H1 (cell line): ENCODE measurements at regions not wholly inside any gene's neighbourhood (a gene's known extent, or its start where the extent isn't known, plus 50 kb on each side); places are given as distances from the start of the nearest gene placed in this dataset.

Experiments used
- CTCF ChIA-PET: fragments of 300-600 bp; sonication (Branson Sonifier 250); formaldehyde crosslinking; loops from one replicate; lab custom pipeline; 2021; ENCODE audit not compliant: partially characterized antibody; lab: Charles Lee
- POLR2A ChIA-PET: fragments of 300-600 bp; sonication (Branson Sonifier 250); formaldehyde crosslinking; loops from one replicate; lab custom pipeline; 2021; ENCODE audit warnings: inconsistent platforms; ENCODE audit not compliant: partially characterized antibody; lab: Charles Lee
- DNase-seq, 2 experiments: peaks; one replicate each; pipeline versions ENCODE4 v3.0.0 to v3.0.0-alpha.2; 2010 to 2022; ENCODE audit warnings: low spot score in 2 of 2, low read depth in 1 of 2, mixed read lengths in 1 of 2
- FAIRE-seq: peaks from 2 replicates; lab custom pipeline; 2011; peaks lifted over from hg19 to GRCh38; lab: Jason Lieb, UNC
- H2AFZ ChIP-seq: 2 replicates; pipeline ENCODE4 v1.8.1; 2012; ENCODE audit warnings: low read length, inconsistent platforms
- H2AK5ac ChIP-seq: 2 replicates; pipeline ENCODE4 v1.6.1; 2013; ENCODE audit warnings: low read depth, low read length
- H2BK120ac ChIP-seq: replicated peaks from 2 replicates; pipeline ENCODE3; 2013; ENCODE audit warnings: low read depth, low read length, inconsistent platforms
- H2BK12ac ChIP-seq: 2 replicates; pipeline ENCODE4 v1.6.1; 2013; ENCODE audit warnings: low read depth, low read length
- H2BK15ac ChIP-seq: 2 replicates; pipeline ENCODE4 v1.6.1; 2013; ENCODE audit warnings: low read length
- H2BK20ac ChIP-seq: 2 replicates; pipeline ENCODE4 v1.6.1; 2013; ENCODE audit warnings: low read length
- H2BK5ac ChIP-seq: 2 replicates; pipeline ENCODE4 v1.6.1; 2013; ENCODE audit warnings: low read depth, low read length
- H3K14ac ChIP-seq: 2 replicates; pipeline ENCODE4 v1.6.1; 2013; ENCODE audit warnings: inconsistent platforms; ENCODE audit not compliant: insufficient read length
- H3K18ac ChIP-seq: 2 replicates; pipeline ENCODE4 v1.6.1; 2013; ENCODE audit warnings: low read length; ENCODE audit errors: extremely low read depth
- H3K23ac ChIP-seq: 2 replicates; pipeline ENCODE4 v1.6.1; 2013; ENCODE audit warnings: inconsistent platforms; ENCODE audit not compliant: insufficient read length
- H3K23me2 ChIP-seq: 2 replicates; pipeline ENCODE4 v1.6.1; 2013; ENCODE audit warnings: low read depth, low read length
- H3K27ac ChIP-seq: 2 replicates; pipeline ENCODE4 v1.6.1; 2011; ENCODE audit warnings: low read depth, low read length, inconsistent platforms
- H3K27me3 ChIP-seq, 4 experiments: replicated peaks in 1 of 4; 1 replicate in 1 of 4; 2 replicates in 3 of 4; pipeline versions ENCODE4 v1.6.1 to v1.8.1; 2011 to 2013; ENCODE audit warnings: low read length in 3 of 4, mild to moderate bottlenecking in 3 of 4, inconsistent platforms in 2 of 4, mixed read lengths in 2 of 4, moderate library complexity in 1 of 4; ENCODE audit not compliant: control insufficient read depth in 3 of 4, insufficient read depth in 3 of 4; ENCODE audit errors: extremely low read depth in 1 of 4
- H3K36me3 ChIP-seq, 4 experiments: 2 replicates each; pipeline versions ENCODE4 v1.6.1 to v1.8.1; 2011 to 2013; ENCODE audit warnings: mild to moderate bottlenecking in 4 of 4, low read length in 3 of 4, moderate library complexity in 2 of 4, control low read depth in 1 of 4, inconsistent platforms in 1 of 4; ENCODE audit not compliant: insufficient read depth in 4 of 4, control insufficient read depth in 2 of 4
- H3K4ac ChIP-seq: replicated peaks from 2 replicates; pipeline ENCODE3; 2013; ENCODE audit warnings: low read length, low read depth, mixed read lengths, inconsistent platforms; ENCODE audit not compliant: insufficient read length
- H3K4me1 ChIP-seq, 4 experiments: replicated peaks in 1 of 4; 1 replicate in 1 of 4; 2 replicates in 3 of 4; pipeline versions ENCODE4 v1.6.1 to v1.8.1; 2011 to 2013; ENCODE audit warnings: low read length in 3 of 4, inconsistent platforms in 2 of 4, mixed read lengths in 1 of 4; ENCODE audit not compliant: insufficient read depth in 4 of 4, control insufficient read depth in 3 of 4
- H3K4me2 ChIP-seq, 2 experiments: 2 replicates each; pipeline versions ENCODE4 v1.6.1 to v1.8.1; 2011 to 2013; ENCODE audit warnings: low read depth in 2 of 2, low read length in 2 of 2, control low read depth in 1 of 2, inconsistent platforms in 1 of 2, mild to moderate bottlenecking in 1 of 2; ENCODE audit not compliant: insufficient read depth in 1 of 2
- H3K4me3 ChIP-seq, 4 experiments: fragments of 200-600, 300-600 bp in 1 of 4; sonication (generic), shearing (Covaris generic), sonication (Bioruptor Twin) in 1 of 4; 2 replicates each; pipeline versions ENCODE4 v1.5.1 to v1.8.1; 2011 to 2016; ENCODE audit warnings: low read length in 4 of 4, low read depth in 3 of 4, control low read depth in 2 of 4, inconsistent platforms in 2 of 4, mild to moderate bottlenecking in 2 of 4, mixed read lengths in 1 of 4, moderate library complexity in 1 of 4; ENCODE audit not compliant: insufficient read depth in 2 of 4; ENCODE audit errors: extremely low read depth in 1 of 4
- H3K56ac ChIP-seq: replicated peaks from 2 replicates; pipeline ENCODE3; 2013; ENCODE audit warnings: low read depth, mild to moderate bottlenecking, mixed read lengths, low read length, inconsistent platforms; ENCODE audit not compliant: insufficient read length
- H3K79me1 ChIP-seq: 2 replicates; pipeline ENCODE4 v1.6.1; 2013; ENCODE audit warnings: low read depth, low read length, control low read depth
- H3K79me2 ChIP-seq, 2 experiments: 2 replicates each; pipeline versions ENCODE4 v1.6.1 to v1.8.1; 2012 to 2013; ENCODE audit warnings: low read length in 2 of 2, mild to moderate bottlenecking in 2 of 2, inconsistent platforms in 1 of 2; ENCODE audit not compliant: insufficient read depth in 2 of 2, control insufficient read depth in 1 of 2
- H3K9ac ChIP-seq, 4 experiments: replicated peaks in 1 of 4; 1 replicate in 1 of 4; 2 replicates in 3 of 4; pipeline versions ENCODE4 v1.6.1 to v1.8.1; 2011 to 2013; ENCODE audit warnings: low read depth in 3 of 4, low read length in 3 of 4, control low read depth in 2 of 4, mild to moderate bottlenecking in 2 of 4, moderate library complexity in 2 of 4, inconsistent platforms in 1 of 4; ENCODE audit errors: extremely low read depth in 1 of 4
- H3K9me3 ChIP-seq, 2 experiments: 2 replicates each; pipeline versions ENCODE4 v1.6.1 to v1.8.1; 2012 to 2013; ENCODE audit warnings: mild to moderate bottlenecking in 2 of 2, moderate library complexity in 2 of 2, control low read depth in 1 of 2, inconsistent platforms in 1 of 2, low read depth in 1 of 2, low read length in 1 of 2, mixed read lengths in 1 of 2; ENCODE audit not compliant: insufficient read depth in 2 of 2
- H4K20me1 ChIP-seq, 2 experiments: replicated peaks in 1 of 2; 2 replicates each; pipeline versions ENCODE3 to v1.8.1; 2011 to 2013; ENCODE audit warnings: inconsistent platforms in 2 of 2, low read length in 2 of 2, mild to moderate bottlenecking in 1 of 2; ENCODE audit not compliant: insufficient read depth in 2 of 2, control insufficient read depth in 1 of 2
- H4K5ac ChIP-seq: 2 replicates; pipeline ENCODE4 v1.6.1; 2013; ENCODE audit warnings: low read length, low read depth, mixed read lengths, inconsistent platforms; ENCODE audit not compliant: insufficient read length
- H4K8ac ChIP-seq: 2 replicates; pipeline ENCODE4 v1.8.0; 2013; ENCODE audit warnings: mild to moderate bottlenecking, moderate library complexity, low read length, inconsistent platforms; ENCODE audit not compliant: insufficient read depth; ENCODE audit errors: extremely low read depth
- H4K91ac ChIP-seq: replicated peaks from 2 replicates; pipeline ENCODE3; 2013; ENCODE audit warnings: low read length, mixed read lengths, inconsistent platforms; ENCODE audit not compliant: insufficient read length
- ASH2L ChIP-seq: fragments of 200-600, 300-600 bp; sonication (generic); IDR thresholded peaks from one replicate; pipeline ENCODE4 v1.7.1; 2017; ENCODE audit warnings: low read length
- CBX5 ChIP-seq: fragments of 300-800, 300-1000 bp; sonication (generic); IDR thresholded peaks from 2 replicates; pipeline ENCODE4 v1.7.1; 2016; ENCODE audit warnings: antibody characterized with exemption, low read length, low read depth
- CHD1 ChIP-seq: IDR thresholded peaks from 2 replicates; pipeline ENCODE4 v1.6.1; 2012; ENCODE audit warnings: low read depth, low read length, improper control_type of control experiment
- CTCF ChIP-seq, 3 experiments: IDR thresholded peaks; 1 replicate in 2 of 3; 2 replicates in 1 of 3; pipeline versions ENCODE4 v1.5.1 to v1.6.1; 2011; ENCODE audit warnings: low read length in 3 of 3, mild to moderate bottlenecking in 3 of 3, inconsistent platforms in 2 of 3, low read depth in 1 of 3, moderate library complexity in 1 of 3; ENCODE audit not compliant: insufficient read depth in 1 of 3; ENCODE audit errors: control extremely low read depth in 1 of 3
- EGR1 ChIP-seq: IDR thresholded peaks from 2 replicates; pipeline ENCODE4 v1.6.1; 2011; ENCODE audit warnings: low read depth, low read length, borderline replicate concordance
- EZH2 ChIP-seq: fragments of 200-600 bp; sonication (generic); IDR thresholded peaks from 2 replicates; pipeline ENCODE4 v1.7.1; 2012; ENCODE audit warnings: low read depth, mild to moderate bottlenecking, moderate library complexity, low read length, inconsistent platforms; ENCODE audit not compliant: severe bottlenecking
- MAFK ChIP-seq: IDR thresholded peaks from 2 replicates; pipeline ENCODE4 v1.6.1; 2012; ENCODE audit warnings: low read depth, mild to moderate bottlenecking, improper control_type of control experiment, low read length
- MAX ChIP-seq: IDR thresholded peaks from 2 replicates; pipeline ENCODE4 v1.6.1; 2012; ENCODE audit warnings: inconsistent platforms
- PHF8 ChIP-seq: fragments of 200-600 bp; sonication (generic); conservative IDR thresholded peaks from 2 replicates; pipeline ENCODE4 v1.7.1; 2012; ENCODE audit warnings: low read depth, mild to moderate bottlenecking, inconsistent platforms, low read length, moderate library complexity
- POLR2A ChIP-seq, 2 experiments: IDR thresholded peaks; 1 replicate in 1 of 2; 2 replicates in 1 of 2; pipeline ENCODE4 v1.6.1; 2011; ENCODE audit warnings: low read depth in 2 of 2, low read length in 2 of 2, mild to moderate bottlenecking in 2 of 2; ENCODE audit errors: control extremely low read depth in 1 of 2
- RXRA ChIP-seq: IDR thresholded peaks from 2 replicates; pipeline ENCODE4 v1.6.1; 2011; ENCODE audit warnings: low read depth, mild to moderate bottlenecking, low read length, moderate library complexity; ENCODE audit not compliant: insufficient read depth
- SRF ChIP-seq: IDR thresholded peaks from 2 replicates; pipeline ENCODE4 v1.6.1; 2011; ENCODE audit warnings: mild to moderate bottlenecking, low read depth, low read length, moderate library complexity
- TAF1 ChIP-seq: IDR thresholded peaks from 2 replicates; pipeline ENCODE4 v1.6.1; 2011; ENCODE audit warnings: mild to moderate bottlenecking, low read depth, low read length
- WGBS, 2 experiments: shearing (Covaris generic) in 1 of 2; methylation state at CpG; one replicate each; pipeline versions ENCODE4 v1.1.6 to v1.1.7; 2013 to 2015; ENCODE audit warnings: low lambda C conversion rate in 2 of 2, mixed read lengths in 2 of 2, inconsistent platforms in 1 of 2, low coverage in 1 of 2, missing lambda C conversion rate in 1 of 2; ENCODE audit not compliant: insufficient replicate concordance in 2 of 2, insufficient coverage in 1 of 2, insufficient read length in 1 of 2; ENCODE audit errors: extremely low coverage in 1 of 2, missing lambda C conversion rate in 1 of 2; 5-methylcytosine and 5-hydroxymethylcytosine counted together

- ChIA-PET POLR2A (no interaction called here), CTCF (interaction anchor here (1.0 kb wide), 1 partner anchor 151 kb away, joined by 5 read pairs; no protein-coding TSS in a partner anchor)
- TF ChIP-seq SRF: no peak
- no peak for TF ChIP-seq CTCF (IDR thresholded peaks at IDR 0.05; ENCODE audit: control extremely low read depth in 1 of 3, insufficient read depth in 1 of 3, low read depth in 1 of 3, low read length in 3 of 3)
- TF ChIP-seq RXRA: no peak
- no peak for TF ChIP-seq CHD1
- no peak for TF ChIP-seq TAF1
- no peak for TF ChIP-seq POLR2A (IDR thresholded peaks at IDR 0.05; ENCODE audit: control extremely low read depth in 1 of 2, low read depth in 2 of 2, low read length in 2 of 2)
- TF ChIP-seq MAFK: no peak
- no peak for TF ChIP-seq EZH2
- TF ChIP-seq PHF8: no peak
- TF ChIP-seq CBX5: no peak
- no peak for TF ChIP-seq EGR1
- TF ChIP-seq ASH2L: no peak
- no peak for TF ChIP-seq MAX
Measured at GRCh38 chr6:11345536-11345935, 113.1 kb upstream of the NEDD9 start.

More at GRCh38 chr6:11345536-11345935, 113.1 kb upstream of the NEDD9 start:
- Histone ChIP-seq H4K8ac (no peak overlapping the region), H3K4me1 (no peaks in the 10 kb centered on the region), H3K36me3 (no peaks in the 10 kb centered on the region), H3K79me1 (no peaks in the 10 kb centered on the region), H3K56ac (no peak overlapping the region), H3K27ac (no peak overlapping the region), H4K5ac (no peak overlapping the region), H2BK12ac (no peak overlapping the region), H3K9me3 (no peaks in the 10 kb centered on the region), H2AK5ac (no peak overlapping the region), H4K91ac (no peak overlapping the region), H3K4me2 (no peak overlapping the region), H2BK120ac (no peak overlapping the region), H2AFZ (no peak overlapping the region; the same call in 1 of the 2 replicates), H4K20me1 (no peaks in the 10 kb centered on the region), H2BK20ac (no peak overlapping the region), H3K4me3 (no peak overlapping the region), H3K18ac (no peak overlapping the region), H3K4ac (no peak overlapping the region), H3K9ac (no peak overlapping the region), H3K14ac (no peak overlapping the region), H3K23me2 (no peaks in the 10 kb centered on the region), H3K23ac (no peak overlapping the region), H3K27me3 (no peaks in the 10 kb centered on the region), H3K79me2 (no peaks in the 10 kb centered on the region), H2BK15ac (no peak overlapping the region), H2BK5ac (no peak overlapping the region)
- DNase-seq (no peak), FAIRE-seq (no peak)
- 89% methylated on average over 5 of the region's 5 CpGs; no CpG with 5 or more reads in 1 of the 2 experiments for WGBS, 2 experiments
